ENCODE measurements at regions not wholly inside any gene's neighbourhood (a gene's known extent, or its start where the extent isn't known, plus 50 kb on each side); places are given as distances from the start of the nearest gene placed in this dataset.

GRCh38 chr10:121057269-121057668, 206.1 kb downstream of the WDR11 start:
- Histone ChIP-seq H4K20me1 (ENCODE audit: insufficient read depth, low read length) (no peaks in the 10 kb centered on the region), H3K9ac (ENCODE audit: low read length) (no peak overlapping the region), H3K9me3 (ENCODE audit: insufficient read depth, low read depth, low read length) (no peaks in the 10 kb centered on the region), H3K4me3 (ENCODE audit: insufficient read depth, low read depth, low read length) (no peak overlapping the region), H3K4me2 (ENCODE audit: low read length) (no peak overlapping the region), H3K27ac (ENCODE audit: low read depth, low read length) (no peak overlapping the region), H3K79me2 (ENCODE audit: insufficient read depth, low read length) (no peaks in the 10 kb centered on the region), H3K36me3 (ENCODE audit: insufficient read depth, low read length) (no peaks in the 10 kb centered on the region), H3K27me3 (ENCODE audit: insufficient read depth, low read length) (no peaks in the 10 kb centered on the region), H2AFZ (ENCODE audit: low read depth, low read length) (no peak overlapping the region), H3K4me1 (ENCODE audit: insufficient read depth, low read length) (no peaks in the 10 kb centered on the region)
- H3K9me3 Mint-ChIP-seq (ENCODE audit: unreplicated experiment): peaks cover 2% of the 10 kb centered on the region
- H3K27me3 Mint-ChIP-seq (ENCODE audit: low read depth, unreplicated experiment): peaks cover 10% of the 10 kb centered on the region
- FAIRE-seq (no peak), DNase-seq (ENCODE audit: low read depth) (no peak)
- H3K4me1 Mint-ChIP-seq (ENCODE audit: low read depth, unreplicated experiment): peaks cover 8% of the 10 kb centered on the region
- H3K27ac Mint-ChIP-seq (ENCODE audit: unreplicated experiment): no peak overlapping the region
- no peak overlapping the region for H3K4me3 Mint-ChIP-seq (ENCODE audit: unreplicated experiment)
- TF ChIP-seq CTCF (IDR thresholded peaks at IDR 0.05; ENCODE audit: insufficient read depth, low read depth, low read length) (no peak), EZH2 (IDR thresholded peaks at IDR 0.05; ENCODE audit: insufficient read depth, low read length) (no peak)
- H3K36me3 Mint-ChIP-seq (ENCODE audit: low read depth, unreplicated experiment): no peaks in the 10 kb centered on the region

GRCh38 chr10:121058082-121058481, 206.9 kb downstream of the WDR11 start:
- no peak overlapping the region for H3K4me3 Mint-ChIP-seq (ENCODE audit: unreplicated experiment)
- FAIRE-seq (no peak), DNase-seq (ENCODE audit: low read depth) (no peak)

More at GRCh38 chr10:121058082-121058481, 206.9 kb downstream of the WDR11 start:
- Histone ChIP-seq H3K79me2 (ENCODE audit: insufficient read depth, low read length) (no peaks in the 10 kb centered on the region), H3K4me3 (ENCODE audit: insufficient read depth, low read depth, low read length) (no peak overlapping the region), H3K4me2 (ENCODE audit: low read length) (no peak overlapping the region), H4K20me1 (ENCODE audit: insufficient read depth, low read length) (no peaks in the 10 kb centered on the region), H2AFZ (ENCODE audit: low read depth, low read length) (no peak overlapping the region), H3K36me3 (ENCODE audit: insufficient read depth, low read length) (no peaks in the 10 kb centered on the region), H3K27ac (ENCODE audit: low read depth, low read length) (no peak overlapping the region), H3K27me3 (ENCODE audit: insufficient read depth, low read length) (no peaks in the 10 kb centered on the region), H3K9ac (ENCODE audit: low read length) (no peak overlapping the region), H3K4me1 (ENCODE audit: insufficient read depth, low read length) (no peaks in the 10 kb centered on the region), H3K9me3 (ENCODE audit: insufficient read depth, low read depth, low read length) (no peaks in the 10 kb centered on the region)
- H3K9me3 Mint-ChIP-seq (ENCODE audit: unreplicated experiment): peaks cover 2% of the 10 kb centered on the region
- H3K27ac Mint-ChIP-seq (ENCODE audit: unreplicated experiment): no peak overlapping the region
- H3K4me1 Mint-ChIP-seq (ENCODE audit: low read depth, unreplicated experiment): peaks cover 8% of the 10 kb centered on the region
- TF ChIP-seq EZH2 (IDR thresholded peaks at IDR 0.05; ENCODE audit: insufficient read depth, low read length) (no peak), CTCF (IDR thresholded peaks at IDR 0.05; ENCODE audit: insufficient read depth, low read depth, low read length) (no peak)
- no peaks in the 10 kb centered on the region for H3K36me3 Mint-ChIP-seq (ENCODE audit: low read depth, unreplicated experiment)
- H3K27me3 Mint-ChIP-seq (ENCODE audit: low read depth, unreplicated experiment): peaks cover 10% of the 10 kb centered on the region

Data from astrocyte (in vitro differentiated cells and primary cell).